ENCODE measurements at regions not wholly inside any gene's neighbourhood (a gene's known extent, or its start where the extent isn't known, plus 50 kb on each side); places are given as distances from the start of the nearest gene placed in this dataset.

DNA sequence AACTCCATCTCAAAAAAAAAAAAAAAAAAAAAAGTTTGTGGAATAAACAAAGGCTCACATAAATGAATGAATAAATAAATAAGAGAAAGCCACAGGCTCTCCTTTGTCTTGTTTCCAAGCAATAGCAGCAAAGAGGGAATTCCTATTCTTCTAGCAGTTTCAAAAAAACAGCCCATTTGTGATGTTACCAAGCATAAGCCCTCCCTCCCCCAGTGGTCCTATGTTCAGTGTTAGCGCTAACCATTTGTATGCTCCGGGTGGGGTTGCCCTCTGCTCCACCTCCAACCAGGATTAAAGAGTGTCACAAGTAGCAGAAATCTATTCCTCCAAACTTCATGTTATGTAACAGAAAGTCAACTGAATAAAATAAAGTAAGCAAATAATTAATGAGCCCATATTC is 1215.0 kb upstream of the TENM4 start:
- no peak for DNase-seq
- TF ChIP-seq GATA1 (IDR thresholded peaks at IDR 0.05; ENCODE audit: low read depth, low read length) = no peak
- TF ChIP-seq POLR2A (IDR thresholded peaks at IDR 0.05; ENCODE audit: low read length) = no peak

DNA sequence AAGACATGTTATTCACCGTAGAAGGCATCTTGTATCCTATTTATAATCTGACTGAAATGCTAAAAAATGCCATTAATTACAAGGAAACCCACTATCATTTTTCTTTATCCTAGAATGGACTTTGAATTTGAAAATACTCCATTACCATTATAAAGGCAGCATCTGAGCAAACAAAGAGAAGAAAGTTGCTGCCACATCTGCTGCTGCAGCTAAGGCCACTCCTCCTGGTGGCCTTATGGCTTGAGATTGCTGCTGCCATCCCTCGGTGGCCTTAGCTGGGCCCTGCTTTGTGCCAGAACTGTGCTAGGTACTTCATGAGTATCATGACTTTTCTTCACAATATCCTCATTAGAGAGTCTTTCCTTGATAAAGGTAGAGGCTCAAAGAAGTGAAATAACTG is 1210.1 kb upstream of the TENM4 start:
- TF ChIP-seq POLR2A (IDR thresholded peaks at IDR 0.05; ENCODE audit: low read length) (no peak), GATA1 (IDR thresholded peaks at IDR 0.05; ENCODE audit: low read depth, low read length) (no peak)
- no peak for DNase-seq

DNA sequence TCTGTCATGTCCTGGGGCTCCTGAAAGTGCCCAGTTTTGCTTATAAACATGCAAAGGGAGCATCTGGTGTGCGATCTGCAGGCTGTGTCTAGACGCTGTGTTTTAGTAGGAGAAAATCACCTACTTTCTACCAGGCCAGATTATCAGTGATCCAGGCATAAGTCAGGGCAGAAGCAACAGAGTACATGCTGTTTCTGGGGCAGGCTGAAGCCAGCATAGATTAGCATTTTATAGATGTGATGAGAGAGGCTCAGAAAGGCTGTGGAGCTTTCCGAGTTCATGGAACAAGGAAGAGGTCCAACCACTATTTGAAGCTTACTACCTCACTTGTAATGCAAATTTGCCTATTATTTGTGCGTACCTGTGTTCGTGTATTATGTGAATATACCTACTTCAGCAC is 1208.4 kb upstream of the TENM4 start:
- no peak for DNase-seq
- TF ChIP-seq GATA1 (IDR thresholded peaks at IDR 0.05; ENCODE audit: low read depth, low read length) (no peak), POLR2A (IDR thresholded peaks at IDR 0.05; ENCODE audit: low read length) (no peak)

DNA sequence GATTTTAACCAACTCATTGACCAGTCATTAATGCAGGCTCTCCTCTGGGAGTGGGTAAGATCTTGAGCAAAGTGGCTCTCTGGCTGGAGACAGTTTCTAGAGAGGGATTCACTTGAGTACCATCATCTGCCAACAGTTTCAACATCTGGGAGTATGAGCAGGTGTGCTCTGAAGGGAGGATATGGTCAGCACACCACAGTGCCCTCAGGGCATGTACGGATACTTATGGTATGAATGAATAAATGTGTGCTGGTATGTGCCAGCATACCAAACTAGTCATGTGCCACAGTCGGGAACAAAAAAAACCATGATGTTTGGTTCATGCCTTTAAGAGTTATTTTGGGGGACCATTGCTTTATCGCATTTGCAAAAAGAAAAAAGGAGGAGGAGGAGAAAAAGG is 1197.5 kb upstream of the TENM4 start:
- no peak for DNase-seq
- no peak for TF ChIP-seq POLR2A (IDR thresholded peaks at IDR 0.05; ENCODE audit: low read length)
- no peak for TF ChIP-seq GATA1 (IDR thresholded peaks at IDR 0.05; ENCODE audit: low read depth, low read length)

DNA sequence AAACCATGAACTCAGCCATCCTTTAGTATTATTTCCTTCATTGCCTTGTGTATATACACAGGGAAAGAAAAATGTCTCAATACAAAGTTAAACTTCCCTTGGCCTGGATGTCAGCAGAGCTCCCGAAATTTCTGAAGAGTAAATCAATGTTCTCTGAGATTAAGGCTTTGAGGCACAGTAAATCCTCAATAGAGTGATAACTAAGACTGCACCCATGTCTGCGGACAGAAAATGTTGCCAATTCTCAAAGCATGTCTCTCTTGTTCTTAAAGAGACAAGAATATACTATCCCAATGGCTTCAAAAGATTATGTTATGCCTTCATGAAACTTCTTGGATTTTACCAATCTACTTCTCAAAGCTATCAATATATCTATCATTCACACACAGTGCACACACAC is 1196.7 kb upstream of the TENM4 start:
- no peak for TF ChIP-seq POLR2A (IDR thresholded peaks at IDR 0.05; ENCODE audit: low read length)
- TF ChIP-seq GATA1 (IDR thresholded peaks at IDR 0.05; ENCODE audit: low read depth, low read length) = no peak

DNA sequence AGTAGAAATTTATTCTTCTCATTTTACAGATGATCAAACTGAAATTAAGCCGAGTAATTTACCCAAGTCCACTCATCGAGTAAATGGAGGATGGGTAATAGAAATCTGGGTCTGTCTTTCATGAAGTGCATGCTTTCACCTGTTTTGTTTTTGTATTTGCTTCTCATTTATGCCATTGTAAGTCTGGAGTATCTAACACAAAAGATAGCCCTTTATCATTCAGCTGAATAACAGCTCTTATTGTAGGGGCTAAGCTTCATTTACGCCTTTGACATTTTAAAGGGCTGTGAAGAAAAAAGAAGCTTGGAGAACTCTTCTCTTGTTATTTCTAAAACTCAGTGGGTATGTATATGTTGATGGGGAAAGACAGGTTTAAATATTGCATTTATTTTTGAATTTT is 1196.2 kb upstream of the TENM4 start:
- TF ChIP-seq POLR2A (IDR thresholded peaks at IDR 0.05; ENCODE audit: low read length) = no peak
- TF ChIP-seq GATA1 (IDR thresholded peaks at IDR 0.05; ENCODE audit: low read depth, low read length) = no peak
- no peak for DNase-seq

More for the DNA sequence above, 1196.7 kb upstream of the TENM4 start:
- no peak for DNase-seq

DNA sequence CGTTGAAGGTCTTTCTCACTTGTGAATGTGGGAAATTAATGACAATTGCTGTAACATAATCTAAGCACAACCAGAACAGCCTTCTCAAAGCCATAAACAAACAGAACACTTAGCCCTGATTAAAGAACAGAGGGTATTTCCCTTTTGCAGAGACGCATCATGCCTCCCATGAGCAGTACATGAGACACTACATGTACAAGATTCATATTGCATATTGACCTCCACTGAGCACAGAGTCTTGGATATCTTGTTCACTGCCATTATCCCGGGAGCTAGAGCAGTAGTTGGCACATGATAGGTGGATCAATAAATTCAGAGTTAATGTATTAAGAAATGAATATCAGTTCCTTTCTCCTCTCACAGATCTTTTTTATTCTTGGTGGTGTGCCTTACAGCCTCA is 1194.3 kb upstream of the TENM4 start:
- no peak for TF ChIP-seq POLR2A (IDR thresholded peaks at IDR 0.05; ENCODE audit: low read length)
- no peak for TF ChIP-seq GATA1 (IDR thresholded peaks at IDR 0.05; ENCODE audit: low read depth, low read length)
- DNase-seq = no peak

DNA sequence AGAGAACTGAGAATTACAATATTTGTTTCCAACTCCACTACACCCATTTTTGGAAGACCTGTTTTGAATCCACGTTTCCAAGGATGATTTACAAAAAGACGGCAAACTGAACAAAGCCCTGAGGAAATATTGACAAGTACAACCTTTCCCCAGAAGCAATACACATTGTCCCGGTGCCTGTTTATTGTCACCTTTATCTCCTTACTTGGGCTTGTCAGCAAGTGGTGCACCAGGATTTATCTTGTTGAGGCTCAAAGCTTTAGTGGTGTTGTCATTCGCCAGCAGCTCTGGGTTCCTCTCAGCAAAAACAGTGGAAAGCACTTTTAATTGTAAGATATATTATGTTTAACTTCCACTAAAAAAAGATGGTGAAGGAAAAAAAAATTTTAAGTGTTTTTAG is 1191.9 kb upstream of the TENM4 start:
- no peak for TF ChIP-seq GATA1 (IDR thresholded peaks at IDR 0.05; ENCODE audit: low read depth, low read length)
- no peak for TF ChIP-seq POLR2A (IDR thresholded peaks at IDR 0.05; ENCODE audit: low read length)
- no peak for DNase-seq

DNA sequence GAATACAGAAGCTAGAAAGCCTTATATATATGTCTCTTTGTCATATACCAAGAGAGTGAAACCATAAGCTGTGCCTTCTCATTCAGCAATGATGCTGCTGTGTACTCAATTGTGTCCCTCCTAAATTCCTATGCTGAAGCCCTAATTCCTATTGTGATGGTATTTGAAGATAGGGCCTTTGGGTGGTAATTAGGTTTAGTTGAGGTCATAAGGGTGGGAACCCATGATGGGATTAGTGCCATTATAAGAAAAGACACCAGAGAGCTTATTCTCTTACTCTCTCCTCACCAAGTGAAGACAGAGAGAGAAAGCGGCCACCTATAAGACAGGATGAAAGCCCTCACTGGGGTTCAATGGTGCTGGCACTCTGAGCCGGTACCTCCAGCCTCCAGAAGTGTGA is 1191.3 kb upstream of the TENM4 start:
- no peak for DNase-seq
- TF ChIP-seq GATA1 (IDR thresholded peaks at IDR 0.05; ENCODE audit: low read depth, low read length) = no peak
- TF ChIP-seq POLR2A (IDR thresholded peaks at IDR 0.05; ENCODE audit: low read length) = no peak

DNA sequence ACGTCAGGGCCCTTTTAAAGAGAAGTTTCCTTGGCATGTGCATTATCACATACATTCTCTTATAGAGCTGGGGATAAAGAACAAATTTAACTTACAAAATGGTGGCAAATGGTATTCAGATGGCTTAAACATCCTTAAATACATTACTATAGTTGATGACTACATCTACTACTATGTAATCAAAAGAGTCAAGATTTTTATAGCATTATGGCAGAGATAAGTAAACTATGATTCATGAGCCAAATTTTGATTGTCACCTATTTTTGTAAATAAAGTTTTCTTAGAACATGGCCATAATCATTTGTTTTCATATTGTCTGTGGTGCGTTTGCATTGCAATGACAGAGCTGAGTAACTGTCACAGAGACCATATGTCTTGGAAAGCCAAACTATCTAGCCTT is 1188.6 kb upstream of the TENM4 start:
- TF ChIP-seq POLR2A (IDR thresholded peaks at IDR 0.05; ENCODE audit: low read length) (no peak), GATA1 (IDR thresholded peaks at IDR 0.05; ENCODE audit: low read depth, low read length) (no peak)
- no peak for DNase-seq

DNA sequence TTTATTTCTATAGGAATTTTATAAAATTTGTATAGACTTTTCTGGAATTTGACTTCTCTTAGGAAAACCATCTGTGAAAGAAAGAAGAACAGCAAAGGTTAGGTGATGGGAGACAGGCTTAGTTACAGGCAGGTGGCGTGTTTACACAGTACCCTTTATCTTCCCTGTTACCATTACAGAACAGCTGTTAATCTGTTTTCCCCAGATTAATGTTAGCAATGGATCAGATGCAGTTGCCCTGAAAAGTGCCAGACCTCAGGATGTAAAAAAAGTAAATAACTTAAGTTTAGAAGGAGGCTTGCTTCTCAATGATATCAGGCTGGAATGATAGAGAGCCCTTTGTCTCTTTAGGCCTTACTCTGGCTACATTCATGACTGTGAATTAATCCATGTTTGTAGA is 1186.5 kb upstream of the TENM4 start:
- no peak for TF ChIP-seq GATA1 (IDR thresholded peaks at IDR 0.05; ENCODE audit: low read depth, low read length)
- no peak for TF ChIP-seq POLR2A (IDR thresholded peaks at IDR 0.05; ENCODE audit: low read length)
- no peak for DNase-seq

DNA sequence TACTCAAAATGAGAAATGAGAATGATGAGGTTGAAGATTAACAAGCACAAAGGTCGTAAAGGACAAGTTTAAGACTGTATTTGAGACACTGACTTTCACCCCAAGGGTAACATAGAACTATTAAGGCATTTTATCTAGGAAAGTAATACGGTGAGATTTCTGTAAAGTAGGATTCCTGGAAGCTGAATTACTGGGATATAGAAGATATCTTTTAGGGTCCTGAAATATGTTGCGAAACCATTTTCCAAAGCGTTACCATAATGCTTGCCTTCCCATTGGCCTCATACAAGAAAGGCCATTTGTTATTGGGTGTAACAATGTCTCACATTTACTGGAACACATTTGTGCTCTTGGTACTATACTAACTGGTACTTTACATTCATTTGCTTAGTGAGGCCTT is 1185.9 kb upstream of the TENM4 start:
- TF ChIP-seq GATA1 (IDR thresholded peaks at IDR 0.05; ENCODE audit: low read depth, low read length) (no peak), POLR2A (IDR thresholded peaks at IDR 0.05; ENCODE audit: low read length) (no peak)
- DNase-seq = no peak

DNA sequence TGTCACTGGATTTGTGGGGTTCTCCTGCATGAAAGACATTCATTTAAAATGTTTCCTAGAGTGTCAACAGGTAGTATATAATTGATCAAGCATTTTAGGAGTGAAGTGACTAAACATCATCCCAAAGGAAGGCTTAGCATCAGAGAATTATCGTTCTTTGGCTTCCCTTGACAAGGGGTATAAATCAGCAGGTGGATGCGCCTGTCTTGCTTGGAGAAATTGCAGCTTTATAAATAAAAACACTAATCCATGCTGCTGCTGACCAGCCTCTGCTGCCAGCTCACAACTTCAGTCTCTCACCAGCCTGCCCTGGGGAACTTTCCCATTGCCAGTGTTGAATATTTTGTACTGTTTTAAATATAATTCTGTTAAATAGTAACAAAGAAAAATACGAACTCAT is 1184.7 kb upstream of the TENM4 start:
- TF ChIP-seq GATA1 (IDR thresholded peaks at IDR 0.05; ENCODE audit: low read depth, low read length) = no peak
- TF ChIP-seq POLR2A (IDR thresholded peaks at IDR 0.05; ENCODE audit: low read length) = no peak
- no peak for DNase-seq

DNA sequence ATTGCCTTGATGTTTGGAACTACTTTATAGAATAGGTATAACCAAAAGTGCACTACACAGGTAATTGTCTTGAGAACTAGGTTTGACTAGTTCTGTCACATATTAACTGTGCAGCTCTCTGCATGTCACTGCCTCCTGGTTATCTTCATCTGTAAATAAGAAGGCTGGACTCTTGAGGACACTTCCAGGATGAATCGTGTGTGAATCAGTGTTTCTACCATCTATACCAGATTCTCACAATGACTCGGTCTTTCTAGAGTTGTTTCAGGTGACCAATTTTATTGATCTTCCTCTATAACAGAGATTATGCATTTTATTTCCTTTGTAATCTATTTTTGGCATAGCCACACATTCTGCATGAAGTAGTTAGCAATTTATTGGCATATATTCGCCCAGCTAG is 1181.0 kb upstream of the TENM4 start:
- TF ChIP-seq GATA1 (IDR thresholded peaks at IDR 0.05; ENCODE audit: low read depth, low read length) (no peak), POLR2A (IDR thresholded peaks at IDR 0.05; ENCODE audit: low read length) (no peak)
- no peak for DNase-seq

DNA sequence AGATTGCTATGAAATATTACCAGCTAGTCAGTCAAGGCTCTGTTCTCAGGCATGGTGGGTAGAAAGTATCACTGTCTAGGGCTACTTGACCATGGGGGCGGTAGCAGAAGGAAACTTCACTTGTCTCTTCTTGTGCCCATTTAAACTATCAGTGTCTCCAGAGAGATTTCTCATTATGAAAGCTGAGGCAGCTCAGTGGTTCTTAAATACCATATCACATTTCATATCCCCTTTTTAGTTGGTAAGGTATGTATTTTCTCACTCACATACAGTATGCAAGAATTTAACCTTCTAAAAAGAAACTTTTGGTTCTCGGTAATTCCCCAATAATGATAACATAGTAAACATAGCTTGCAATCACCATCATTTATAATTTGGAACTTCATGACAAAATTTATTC is 1180.0 kb upstream of the TENM4 start:
- DNase-seq = no peak
- TF ChIP-seq GATA1 (IDR thresholded peaks at IDR 0.05; ENCODE audit: low read depth, low read length) (no peak), POLR2A (IDR thresholded peaks at IDR 0.05; ENCODE audit: low read length) (no peak)

DNA sequence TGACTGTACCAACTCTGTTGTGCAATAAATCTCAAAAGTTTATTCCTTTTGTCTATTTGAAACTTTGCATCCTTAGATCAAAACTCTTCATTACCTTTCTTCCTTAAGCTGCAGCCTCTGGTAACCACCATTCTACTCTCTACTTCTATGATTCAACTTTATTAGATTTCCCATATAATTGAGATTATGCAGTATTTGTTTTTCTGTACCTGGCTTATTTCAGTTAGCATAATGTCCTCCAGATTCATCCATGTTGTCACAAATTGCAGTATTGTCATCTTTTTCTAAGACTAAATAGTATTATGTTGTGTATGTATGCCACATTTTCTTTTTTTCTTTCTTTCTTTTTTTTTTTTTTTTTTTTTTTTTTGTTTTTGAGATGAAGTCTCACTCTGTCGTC is 1176.3 kb upstream of the TENM4 start:
- TF ChIP-seq POLR2A (IDR thresholded peaks at IDR 0.05; ENCODE audit: low read length) (no peak), GATA1 (IDR thresholded peaks at IDR 0.05; ENCODE audit: low read depth, low read length) (no peak)
- DNase-seq = no peak
